NCI-H2227 treated with DMSO at 0.1 percent for 48 hours (cell line): ENCODE measurements at regions not wholly inside any gene's neighbourhood (a gene's known extent, or its start where the extent isn't known, plus 50 kb on each side); places are given as distances from the start of the nearest gene placed in this dataset.
A peak's percentile ranks its signal among the peaks of the same experiment; 100 is the strongest.

Experiments
- DNase-seq: peaks from one replicate; lab custom pipeline; 2025; lab: John Stamatoyannopoulos, UW

DNA sequence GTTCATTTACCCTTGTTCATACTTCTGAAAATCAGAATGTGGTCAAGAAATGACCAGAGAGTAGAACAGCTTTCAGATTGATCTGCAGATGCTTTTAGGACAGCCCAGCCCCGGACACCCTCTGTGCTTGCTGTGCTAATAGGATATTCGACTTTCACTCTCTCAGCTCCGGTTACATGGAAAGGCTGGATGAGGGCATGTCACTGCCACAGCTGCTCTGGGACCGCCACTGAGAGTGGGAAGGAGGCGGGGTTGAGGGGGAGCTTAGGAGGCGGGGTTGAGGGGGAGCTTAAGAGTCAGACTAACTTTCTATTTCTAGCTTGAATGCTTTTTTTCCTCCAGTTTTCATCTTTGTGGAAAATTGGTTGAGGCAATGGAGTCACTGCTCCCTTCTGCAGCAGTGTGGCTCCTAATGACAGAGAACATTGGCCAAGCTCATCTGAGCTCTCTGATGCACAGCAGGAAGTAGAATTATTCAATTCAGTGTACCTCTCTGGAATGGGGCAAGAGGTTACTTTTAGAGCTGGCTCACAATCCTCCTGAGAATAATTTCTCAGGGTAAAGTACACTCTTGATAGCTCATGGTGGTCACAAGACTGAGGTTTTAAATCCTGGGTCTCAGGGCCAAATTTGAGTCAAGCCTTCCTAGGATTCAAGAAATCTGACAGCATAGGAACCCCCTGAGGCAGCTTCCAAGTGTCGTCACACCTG is 74.6 kb upstream of the NPAS1 start:
- DNase-seq: peak; percentile 50

DNA sequence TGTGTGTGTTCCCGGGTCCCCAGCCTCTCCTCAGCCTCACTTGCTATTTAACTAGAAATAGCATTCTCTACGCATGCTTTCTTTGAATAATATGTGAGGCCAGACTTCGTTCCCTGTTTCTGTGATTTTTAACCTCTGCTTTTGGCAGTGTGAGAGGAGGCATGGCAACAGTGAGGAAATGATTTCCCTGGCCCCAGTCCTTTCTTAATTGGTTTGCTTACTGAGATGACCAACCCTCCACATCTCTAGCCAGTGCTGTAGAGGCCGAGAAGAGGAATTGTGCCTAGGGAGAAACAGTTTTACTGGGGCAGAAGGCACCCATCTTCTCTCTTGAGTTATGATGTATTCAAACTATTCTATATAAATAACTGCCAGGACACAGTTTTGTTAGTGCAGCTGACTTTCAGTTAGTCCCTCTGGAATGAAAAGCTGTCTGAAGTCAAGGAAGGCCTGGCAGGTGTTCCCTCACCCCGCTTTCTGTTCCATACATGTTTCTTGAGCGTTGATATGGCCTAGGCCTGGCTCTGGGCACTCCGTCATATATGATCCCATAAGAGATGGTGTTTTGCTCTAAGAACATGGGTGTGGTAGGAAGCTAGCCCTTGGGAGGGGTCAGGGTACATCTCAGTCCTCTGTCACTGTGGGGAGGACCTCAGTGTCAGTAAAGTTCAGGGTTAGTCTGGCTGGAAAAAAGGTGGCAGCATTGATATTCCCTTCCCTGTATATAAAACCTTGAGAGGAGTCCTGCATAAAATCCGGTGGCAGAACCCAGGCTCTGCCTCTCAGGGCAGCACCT is 73.7 kb upstream of the NPAS1 start:
- no peak for DNase-seq

DNA sequence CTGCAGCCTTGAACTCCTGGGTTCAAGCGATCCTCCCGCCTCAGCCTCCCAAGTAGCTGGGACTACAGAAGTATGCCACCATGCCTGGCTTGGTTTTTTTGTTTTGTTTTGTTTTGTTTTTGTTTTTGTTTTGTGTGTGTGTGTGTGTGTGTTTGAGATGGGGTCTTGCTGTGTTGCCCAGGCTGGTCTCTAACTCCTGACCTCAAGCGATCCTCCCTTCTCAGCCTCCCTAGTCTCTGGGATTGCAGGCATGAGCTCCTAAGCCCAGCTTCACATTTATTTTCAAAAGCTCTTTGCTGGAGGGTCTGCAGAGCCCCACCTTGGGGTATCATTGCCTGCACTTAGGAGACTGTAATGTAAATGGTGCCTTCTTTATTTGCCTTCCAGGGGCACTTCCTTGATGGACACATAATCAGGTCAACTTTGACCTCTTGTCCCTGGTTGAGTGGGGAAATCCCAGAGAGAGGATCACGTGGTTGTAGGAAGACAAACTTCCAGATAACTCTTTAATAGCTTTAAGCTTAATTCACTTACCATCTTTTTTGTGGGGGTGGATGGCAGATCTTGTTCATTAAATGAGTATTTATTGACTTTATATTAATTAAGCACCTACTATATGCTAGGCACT is 72.9 kb upstream of the NPAS1 start:
- no peak for DNase-seq

DNA sequence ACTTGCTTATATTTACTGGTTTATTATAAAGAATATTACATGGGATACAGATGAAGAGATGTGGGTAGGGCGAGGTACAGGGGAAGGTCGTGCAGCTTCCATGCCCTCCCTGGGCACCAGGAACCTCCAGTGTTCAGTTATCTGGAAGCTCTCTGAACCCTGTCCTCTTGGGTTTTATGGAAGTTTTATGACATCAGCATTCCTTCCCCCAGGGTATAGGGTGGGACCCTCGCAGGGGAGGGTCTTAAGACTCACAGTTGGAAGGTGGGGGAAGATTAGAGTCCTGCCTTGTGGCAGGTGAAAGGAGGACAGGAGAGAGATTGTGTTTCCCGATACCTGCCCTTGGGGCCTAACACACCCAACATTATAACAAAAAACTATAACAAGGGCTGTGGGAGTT is 71.8 kb upstream of the NPAS1 start:
- DNase-seq: no peak

DNA sequence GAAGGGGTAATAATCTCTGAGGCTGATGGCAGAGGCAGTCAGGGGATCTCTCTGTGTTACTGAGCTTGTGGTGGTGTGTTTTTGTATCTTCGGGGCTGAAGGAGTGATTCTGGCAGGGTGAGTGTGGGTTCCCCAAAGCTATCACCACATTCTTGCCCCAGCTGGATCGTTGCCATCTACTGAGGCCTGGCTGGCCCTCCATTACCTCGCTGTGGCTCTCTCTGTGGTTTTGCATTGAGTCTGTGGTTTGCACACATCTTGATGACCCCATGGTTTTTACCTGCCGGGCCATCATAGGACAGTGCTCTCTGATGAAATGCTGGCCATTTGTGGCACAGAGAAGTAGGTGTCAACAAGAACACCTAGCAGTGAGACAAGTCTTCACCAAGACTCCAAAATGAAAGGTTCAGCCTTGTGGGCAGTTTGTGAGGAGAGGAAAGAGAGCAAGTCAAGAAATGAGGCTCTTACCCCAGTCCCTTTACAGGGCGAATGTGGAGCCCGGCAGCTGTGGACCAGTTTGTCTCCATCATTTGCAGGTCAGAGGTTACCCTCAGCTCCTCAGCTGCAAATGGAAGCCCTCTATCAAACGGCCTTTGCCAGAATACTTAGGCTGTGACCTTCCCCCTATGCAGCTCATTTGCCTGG is 69.0 kb upstream of the NPAS1 start:
- DNase-seq: no peak

DNA sequence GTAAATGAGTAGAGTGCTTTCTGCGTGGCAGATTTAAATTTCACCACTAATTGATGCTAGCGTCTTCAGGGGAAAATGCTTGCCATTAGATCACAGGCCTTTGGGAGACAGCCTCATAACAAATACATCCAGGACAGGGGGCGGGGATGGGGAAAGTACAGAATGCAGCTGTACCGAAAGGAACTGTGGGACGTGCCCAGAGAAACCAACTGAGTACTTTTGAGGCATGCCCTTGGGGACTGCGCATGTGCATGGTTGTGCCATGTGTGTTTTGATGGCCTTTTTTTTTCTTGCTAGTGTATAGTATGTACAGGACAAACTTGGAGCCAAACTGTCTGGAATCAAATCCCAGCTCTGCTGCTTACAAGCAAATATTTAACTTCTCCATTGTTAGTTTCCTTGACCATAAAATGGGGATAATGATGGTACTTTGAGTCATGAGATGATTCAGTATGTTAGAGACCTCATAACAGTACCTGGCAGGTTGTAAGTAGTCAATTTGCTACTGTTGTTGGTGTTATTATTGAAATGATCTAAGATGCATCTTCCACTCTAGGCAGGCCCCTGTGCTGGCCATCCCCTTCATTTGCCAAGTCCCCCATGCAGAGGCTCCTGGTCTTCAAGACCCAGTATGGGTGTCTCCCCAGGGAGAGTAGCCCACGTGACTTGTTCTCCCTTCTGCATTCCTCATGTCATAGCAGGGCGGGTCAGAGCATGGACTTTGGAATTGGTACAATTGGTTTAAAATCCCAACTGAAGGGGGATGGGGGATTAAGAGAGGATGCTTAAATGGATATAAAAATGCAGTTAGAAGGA is 68.3 kb upstream of the NPAS1 start:
- DNase-seq: peak; percentile 39

DNA sequence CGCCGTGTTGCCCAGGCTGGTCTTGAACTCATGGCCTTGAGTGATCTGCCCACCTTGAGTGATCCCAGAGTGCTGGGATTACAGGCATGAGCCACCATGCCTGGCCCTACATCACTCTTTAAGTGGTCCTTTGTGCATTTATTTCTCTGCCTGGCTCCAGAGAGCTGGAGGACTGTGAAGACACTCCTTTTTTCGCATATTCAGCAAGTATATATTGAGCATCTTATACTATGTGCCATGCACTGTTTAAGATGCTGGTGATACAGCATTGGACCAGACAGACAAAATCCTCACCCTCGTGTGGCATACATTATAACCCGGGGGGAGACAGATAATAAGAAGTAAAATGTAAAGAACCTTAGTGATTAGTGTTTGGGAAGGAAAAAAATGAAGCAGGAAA is 66.8 kb upstream of the NPAS1 start:
- no peak for DNase-seq

DNA sequence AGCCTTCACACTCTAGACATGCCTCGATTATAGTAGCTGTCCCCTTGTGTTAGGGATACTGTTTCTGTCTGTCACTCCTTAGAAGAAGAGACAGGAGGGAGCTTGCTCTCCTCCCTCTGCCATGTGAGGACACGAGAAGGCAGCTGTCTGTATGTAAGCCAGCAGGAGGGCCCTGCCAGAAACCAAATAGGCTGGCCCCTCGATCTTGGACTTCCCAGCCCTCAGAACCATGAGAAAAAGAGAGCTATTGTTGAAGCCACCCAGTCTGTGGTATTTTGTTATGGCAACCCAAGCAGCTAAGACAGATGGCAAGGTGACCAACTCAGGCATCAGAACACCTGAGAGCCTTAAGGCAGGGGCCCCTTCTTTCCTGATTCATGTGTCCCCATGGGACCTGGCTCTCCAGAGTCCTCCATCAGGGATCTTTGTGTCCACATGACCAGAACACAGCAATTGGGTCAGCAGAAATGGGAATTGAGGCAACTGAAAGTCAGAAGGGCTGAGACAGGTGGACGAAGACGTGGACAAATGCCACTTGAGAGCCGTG is 65.6 kb upstream of the NPAS1 start:
- no peak for DNase-seq

DNA sequence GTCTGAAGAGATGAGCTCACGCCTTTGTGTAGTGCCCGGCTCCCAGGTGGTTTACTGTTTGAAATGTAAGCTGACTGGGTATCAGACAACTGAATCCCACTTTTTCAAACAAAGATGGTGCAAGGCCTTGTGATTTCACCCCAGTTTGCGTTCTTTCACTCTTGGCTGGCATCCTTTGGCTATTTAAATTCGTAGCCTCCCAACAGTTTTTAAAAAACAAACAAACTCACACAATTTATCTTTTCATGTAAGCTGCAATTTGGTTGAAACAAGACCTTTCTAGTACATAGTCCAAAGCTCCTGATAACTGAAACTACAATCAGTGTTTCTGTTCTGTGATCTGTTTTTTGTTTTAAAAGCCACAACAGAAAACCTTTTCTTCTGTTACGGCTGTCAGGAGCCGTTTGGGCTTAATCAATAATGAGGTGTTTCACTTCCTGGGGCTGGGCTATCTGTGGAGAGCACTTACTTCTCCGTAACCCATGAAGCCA is 65.1 kb upstream of the NPAS1 start:
- no peak for DNase-seq

DNA sequence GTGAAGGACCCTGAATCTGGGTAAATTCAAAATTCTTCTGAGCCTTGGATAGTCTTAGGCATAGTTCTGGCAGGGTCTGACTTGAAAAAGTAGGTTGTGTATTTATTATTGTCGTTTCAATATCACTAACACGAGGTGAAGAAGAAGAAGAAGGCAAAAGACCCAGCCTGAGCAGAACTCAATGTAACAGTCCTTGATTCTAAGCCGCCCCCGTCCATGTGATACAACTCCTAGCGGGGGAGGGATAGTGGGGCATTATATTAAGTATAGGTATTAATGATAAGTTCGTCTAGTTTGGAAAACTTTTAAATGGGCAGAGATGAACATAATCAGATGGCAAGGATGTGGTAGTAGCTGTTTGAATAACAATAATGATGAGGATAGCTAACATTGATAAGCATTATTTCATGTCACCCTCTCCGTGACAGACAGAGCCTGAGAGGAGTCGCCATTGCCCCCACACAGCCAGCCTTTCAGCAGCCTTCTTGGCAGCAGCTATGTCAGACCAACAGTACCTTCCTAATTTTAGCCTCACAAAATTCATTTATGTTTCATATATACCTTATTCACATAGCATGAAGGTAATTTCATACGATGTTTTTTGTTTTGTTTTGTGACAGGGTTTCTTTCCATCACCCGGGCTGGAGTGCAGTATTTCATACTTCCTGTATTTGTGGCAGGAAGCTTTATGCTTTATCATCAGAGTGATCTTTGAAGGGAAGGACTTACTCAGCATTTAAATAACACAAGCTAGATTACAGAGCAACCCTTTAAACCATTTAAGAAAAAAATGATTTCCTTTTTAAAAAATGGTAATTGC is 64.4 kb upstream of the NPAS1 start:
- DNase-seq: no peak

DNA sequence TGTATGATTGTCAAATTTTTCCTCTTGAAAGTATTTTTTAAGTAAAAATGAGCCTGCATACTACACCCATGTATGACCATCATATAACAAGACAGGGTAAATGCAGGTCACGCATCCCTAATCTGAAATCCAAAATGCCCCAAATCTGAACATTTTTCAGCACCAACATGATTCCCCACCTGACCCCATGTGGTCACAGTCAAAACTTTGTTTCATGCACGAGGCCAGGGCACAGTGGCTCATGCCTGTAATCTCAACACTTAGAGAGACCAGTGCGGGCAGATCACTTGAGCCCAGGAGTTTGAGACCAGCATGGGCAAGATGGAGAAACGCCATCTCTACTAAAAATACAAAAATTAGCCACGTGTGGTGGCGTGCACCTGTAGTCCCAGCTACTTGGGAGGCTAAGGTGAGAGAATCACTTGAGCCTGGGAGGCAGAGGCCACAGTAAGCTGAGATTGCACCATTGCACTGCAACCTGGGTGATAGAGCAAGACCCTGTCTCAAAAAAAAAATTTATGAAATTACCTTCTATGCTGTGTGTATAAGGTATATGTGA is 63.7 kb upstream of the NPAS1 start:
- no peak for DNase-seq

DNA sequence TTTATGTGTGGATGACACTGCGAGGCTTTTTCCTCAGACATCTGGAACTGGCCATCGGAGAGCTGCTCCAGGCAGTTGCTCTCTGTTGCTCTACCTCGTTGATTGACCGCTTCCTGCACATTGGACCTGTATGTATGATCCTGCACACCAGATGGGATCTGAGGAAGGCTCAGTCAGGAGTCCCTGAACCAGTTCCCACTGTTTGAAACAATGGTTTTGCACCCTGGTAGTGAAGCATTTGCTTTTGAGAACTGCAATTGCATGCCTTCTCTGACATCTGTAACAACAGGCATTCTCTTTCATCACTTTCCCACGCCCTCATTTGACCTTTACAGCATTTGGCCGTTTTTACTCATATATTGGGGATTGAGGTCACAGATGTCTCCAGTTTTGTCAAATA is 61.1 kb upstream of the NPAS1 start:
- no peak for DNase-seq

DNA sequence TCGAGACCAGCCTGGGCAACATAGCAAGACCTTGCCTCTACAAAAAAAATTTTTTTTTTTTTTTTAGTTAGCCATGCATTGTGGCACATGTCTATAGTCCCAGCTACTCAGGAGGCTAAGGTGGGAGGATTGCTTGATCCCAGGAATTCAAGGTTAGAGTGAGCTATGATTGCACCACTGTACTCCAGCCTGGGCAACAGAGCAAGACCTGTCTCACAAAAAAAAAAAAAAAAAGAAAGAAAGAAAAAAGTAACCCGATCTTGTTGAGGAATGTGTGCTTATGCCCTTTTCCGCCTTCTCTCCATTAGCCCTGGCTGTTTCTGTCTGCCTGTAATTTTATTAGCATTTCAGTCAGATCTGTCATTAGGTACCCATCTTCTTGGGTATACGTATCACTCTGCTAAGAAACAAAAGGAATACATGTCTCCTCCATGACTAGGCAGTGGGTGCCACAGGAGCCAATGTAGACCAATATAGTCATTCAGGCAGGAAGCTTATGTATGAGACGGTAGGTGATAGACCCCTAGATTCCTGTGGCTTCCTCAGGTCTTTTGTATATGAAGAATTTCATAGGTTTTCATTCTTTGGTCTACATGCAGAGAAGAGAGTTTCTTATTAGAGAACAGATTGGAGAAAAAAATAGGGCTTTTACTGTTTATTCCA is 59.6 kb upstream of the NPAS1 start:
- DNase-seq: no peak

DNA sequence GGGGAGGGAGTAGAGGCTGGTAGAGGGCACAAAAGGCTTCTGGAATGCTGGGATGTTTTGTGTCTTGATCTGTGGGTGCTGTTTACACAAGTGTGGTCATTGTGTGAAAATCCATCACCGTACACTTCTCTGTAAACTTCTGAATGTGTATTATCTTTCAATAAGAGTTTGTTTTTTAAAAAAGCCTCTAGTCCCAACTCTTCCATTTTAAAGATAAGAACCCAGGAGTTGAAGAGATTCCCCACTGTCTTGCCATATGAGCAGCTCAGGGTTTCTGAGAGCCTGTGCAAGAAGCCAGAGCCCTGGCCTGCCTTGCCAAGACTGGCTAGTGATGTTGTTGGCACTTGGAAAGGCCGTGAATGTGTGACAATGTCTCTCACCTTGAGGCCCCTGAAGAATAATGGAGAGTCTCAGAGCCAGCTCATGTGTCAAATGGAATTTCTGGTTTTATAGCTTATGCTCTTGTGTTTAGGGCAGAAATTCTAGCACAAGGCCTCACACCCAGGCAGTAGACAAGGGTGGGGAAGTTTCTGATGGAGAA is 57.5 kb upstream of the NPAS1 start:
- no peak for DNase-seq

DNA sequence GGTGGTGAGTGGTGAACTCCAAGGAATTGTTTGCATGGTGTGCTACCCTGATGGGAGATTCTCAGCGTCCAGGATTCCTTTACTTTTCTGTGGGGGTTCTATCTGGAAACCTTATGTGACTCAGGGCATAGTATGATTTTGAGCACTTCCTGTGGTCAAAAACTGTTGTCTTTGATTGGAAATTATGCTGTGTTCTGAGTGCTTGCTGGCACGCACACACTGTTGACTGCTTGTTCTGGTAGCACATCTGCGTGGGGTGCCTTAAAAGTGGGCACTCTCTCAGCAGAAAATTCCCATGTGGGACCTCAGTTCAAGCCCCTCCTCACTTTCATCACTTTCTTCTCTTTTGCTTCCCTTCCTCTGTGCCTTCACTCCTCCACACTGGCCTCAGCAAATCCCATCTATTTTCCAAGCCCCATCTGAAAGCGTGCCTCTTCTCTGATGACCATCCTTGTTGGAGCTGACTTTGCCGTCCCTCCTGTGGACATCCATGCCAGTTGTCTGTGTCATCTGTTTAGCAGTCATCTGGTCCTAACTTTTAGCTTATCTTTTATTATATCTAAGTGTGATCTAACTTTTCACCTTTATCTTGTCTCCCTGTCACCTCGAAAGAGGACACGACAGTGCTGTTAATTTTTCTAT is 56.4 kb upstream of the NPAS1 start:
- DNase-seq: no peak

DNA sequence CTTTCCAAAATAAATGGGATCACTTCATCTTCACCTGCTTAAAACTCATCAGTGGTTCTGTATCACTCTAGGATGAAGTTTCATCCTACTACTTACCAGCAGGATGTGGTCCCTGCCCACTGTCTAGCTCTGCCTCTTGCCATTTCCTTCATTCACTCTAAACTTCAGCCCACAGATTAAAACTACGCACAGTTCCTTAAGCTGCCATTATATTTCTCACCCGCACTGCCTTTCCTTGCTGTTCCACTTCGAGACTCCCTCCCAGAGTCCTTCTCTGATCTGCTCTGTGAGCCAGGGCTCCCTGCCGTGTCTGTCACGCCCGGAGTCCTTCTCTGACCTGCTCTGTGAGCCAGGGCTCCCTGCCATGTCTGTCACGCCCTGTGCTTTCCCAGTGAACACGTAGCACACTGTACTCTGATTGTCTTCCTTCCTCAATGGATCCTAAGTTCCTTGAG is 52.0 kb upstream of the NPAS1 start:
- DNase-seq: no peak
